B cell (primary cell): ENCODE measurements at regions not wholly inside any gene's neighbourhood (a gene's known extent, or its start where the extent isn't known, plus 50 kb on each side); places are given as distances from the start of the nearest gene placed in this dataset.

Experiments used
- ATAC-seq: fragments of 200-7000 bp; cut with Tn5 transposase; one replicate; pipeline ENCODE4 v1.10.0; 2021; ENCODE audit warnings: low read depth, mild to moderate bottlenecking, moderate number of reproducible peaks, moderate library complexity
- CTCF ChIA-PET: fragments of 350-600 bp; sonication (Branson Sonifier 250); formaldehyde crosslinking; loops from one replicate; lab custom pipeline; 2021; ENCODE audit warnings: antibody characterized with exemption, inconsistent platforms; lab: Charles Lee
- POLR2A ChIA-PET: fragments of 350-600 bp; sonication (Branson Sonifier 250); formaldehyde crosslinking; loops from one replicate; lab custom pipeline; 2021; ENCODE audit warnings: antibody characterized with exemption; lab: Charles Lee
- DNase-seq: peaks from one replicate; pipeline ENCODE4 v3.0.0; 2013
- H2AFZ ChIP-seq: 2 replicates; pipeline ENCODE4 v1.6.1; 2012; ENCODE audit warnings: mild to moderate bottlenecking, low read depth, low read length; ENCODE audit not compliant: insufficient read depth, poor library complexity, severe bottlenecking
- H3K27ac ChIP-seq, 2 donors: 1 replicate in 1 of 2; 2 replicates in 1 of 2; pipeline ENCODE4 v1.5.1; 2012 to 2013; ENCODE audit warnings: low read length in 2 of 2, mild to moderate bottlenecking in 2 of 2, moderate library complexity in 1 of 2
- H3K27me3 ChIP-seq, 4 experiments: fragments of 200-600 bp in 1 of 4; sonication (generic) in 1 of 4; replicated peaks in 1 of 4; 1 replicate in 2 of 4; 2 replicates in 2 of 4; pipeline versions ENCODE4 v1.6.1 to v1.7.0; 2013 to 2016; ENCODE audit warnings: low read length in 3 of 4, mild to moderate bottlenecking in 2 of 4, mixed read lengths in 1 of 4, moderate library complexity in 1 of 4; ENCODE audit not compliant: insufficient read depth in 4 of 4, control insufficient read depth in 3 of 4; ENCODE audit errors: control extremely low read depth in 1 of 4
- H3K36me3 ChIP-seq, 2 experiments: replicated peaks in 1 of 2; 1 replicate in 1 of 2; 2 replicates in 1 of 2; pipeline versions ENCODE4 v1.6.1 to v1.7.1; 2013; ENCODE audit warnings: low read length in 1 of 2; ENCODE audit not compliant: insufficient read depth in 2 of 2, control insufficient read depth in 1 of 2; ENCODE audit errors: control extremely low read depth in 1 of 2, extremely low read depth in 1 of 2
- H3K4me1 ChIP-seq, 2 donors: fragments of 200-600 bp in 1 of 2; sonication (generic) in 1 of 2; 1 replicate in 1 of 2; 2 replicates in 1 of 2; pipeline versions ENCODE4 v1.5.1 to v1.6.1; 2013 to 2017; ENCODE audit warnings: low read length in 2 of 2; ENCODE audit not compliant: control insufficient read depth in 2 of 2, insufficient read depth in 2 of 2
- H3K4me2 ChIP-seq: replicated peaks from 2 replicates; pipeline ENCODE3; 2012; ENCODE audit warnings: mild to moderate bottlenecking, low read depth, low read length; ENCODE audit not compliant: poor library complexity, severe bottlenecking
- H3K4me3 ChIP-seq, 5 experiments: fragments of 200-600 bp in 1 of 5; sonication (generic) in 1 of 5; 1 replicate in 3 of 5; 2 replicates in 2 of 5; pipeline versions ENCODE4 v1.5.1 to v1.7.0; 2011 to 2016; ENCODE audit warnings: low read length in 4 of 5, mild to moderate bottlenecking in 4 of 5, low read depth in 2 of 5, control low read depth in 1 of 5, moderate library complexity in 1 of 5; ENCODE audit not compliant: insufficient read depth in 1 of 5; ENCODE audit errors: control extremely low read depth in 1 of 5, extremely low read depth in 1 of 5
- H3K79me2 ChIP-seq: fragments of 200-600 bp; sonication (generic); one replicate; pipeline ENCODE4 v1.6.0; 2016; ENCODE audit warnings: low read length; ENCODE audit not compliant: control insufficient read depth, insufficient read depth
- H3K9ac ChIP-seq: fragments of 200-600 bp; sonication (generic); 2 replicates; pipeline ENCODE4 v1.6.1; 2017; ENCODE audit warnings: mild to moderate bottlenecking, low read length, moderate library complexity
- H3K9me3 ChIP-seq, 3 donors: one replicate each; pipeline versions ENCODE4 v1.6.1 to v1.7.1; 2013; ENCODE audit warnings: low read length in 2 of 3; ENCODE audit not compliant: control insufficient read depth in 2 of 3, insufficient read depth in 1 of 3; ENCODE audit errors: control extremely low read depth in 1 of 3
- H4K20me1 ChIP-seq: 2 replicates; pipeline ENCODE4 v1.6.0; 2012; ENCODE audit warnings: mild to moderate bottlenecking, low read length; ENCODE audit not compliant: insufficient read depth, control insufficient read depth, poor library complexity, severe bottlenecking
- H3K27ac Mint-ChIP-seq: one replicate; pipeline ENCODE4 v1.8.0; 2021; ENCODE audit warnings: mixed read lengths
- H3K27me3 Mint-ChIP-seq: one replicate; pipeline ENCODE4 v1.8.0; 2021; ENCODE audit warnings: mixed read lengths
- H3K4me1 Mint-ChIP-seq: one replicate; pipeline ENCODE4 v1.8.0; 2021; ENCODE audit warnings: mixed read lengths
- H3K4me3 Mint-ChIP-seq: one replicate; pipeline ENCODE4 v1.8.0; 2021; ENCODE audit warnings: mixed read lengths
- H3K9me3 Mint-ChIP-seq: one replicate; pipeline ENCODE4 v1.8.0; 2022; ENCODE audit warnings: mixed read lengths; ENCODE audit not compliant: insufficient read depth
- EZH2 ChIP-seq: IDR thresholded peaks from 2 replicates; pipeline ENCODE4 v1.6.1; 2012; ENCODE audit warnings: borderline replicate concordance, low read depth, mild to moderate bottlenecking, moderate library complexity, low read length; ENCODE audit not compliant: insufficient read depth, poor library complexity, severe bottlenecking
- WGBS: methylation state at CpG from one replicate; pipeline ENCODE4 v1.1.5; 2013; ENCODE audit warnings: missing lambda C conversion rate; ENCODE audit not compliant: insufficient coverage; 5-methylcytosine and 5-hydroxymethylcytosine counted together
- intact Hi-C: fragments of 100-400 bp; cut with micrococcal nuclease; formaldehyde crosslinking; loops from one replicate; pipeline ENCODE4 v1.10.0; 2022
- TF ChIP-seq, protein P1 (sequence below): fragments of 200-600 bp; IDR thresholded peaks from one replicate; pipeline ENCODE4 v1.8.0; 2022; ENCODE audit warnings: antibody characterized with exemption, mild to moderate bottlenecking

- H3K9me3 Mint-ChIP-seq: no peaks in the 10 kb centered on the region
- no peak overlapping the region for H3K4me2 ChIP-seq
Measured at GRCh38 chr2:211062297-211062612, 505.9 kb downstream of the CPS1 start.

DNA sequence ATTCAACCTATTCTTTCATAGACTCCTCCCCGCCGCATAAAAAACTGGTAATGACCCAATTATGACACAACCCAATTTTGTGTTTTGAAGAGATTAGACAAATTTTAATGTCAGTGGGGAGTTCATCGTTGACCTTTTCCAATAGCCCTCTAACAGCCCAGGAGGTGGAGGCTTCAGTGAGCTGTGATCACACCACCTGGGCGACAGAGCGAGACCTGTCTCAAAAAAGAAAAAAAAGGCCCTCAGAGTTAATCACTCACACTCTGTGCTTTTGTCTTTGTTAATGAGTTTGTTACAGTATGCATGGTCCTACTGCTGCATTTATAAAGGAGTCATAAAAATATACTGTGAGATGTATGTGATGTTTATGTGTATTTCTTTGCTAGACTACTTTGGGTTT, 510.6 kb downstream of the CPS1 start:
- Mint-ChIP-seq H3K4me1 (no peaks in the 10 kb centered on the region), H3K4me3 (no peak overlapping the region), H3K27me3 (no peaks in the 10 kb centered on the region), H3K27ac (no peak overlapping the region), H3K9me3 (no peaks in the 10 kb centered on the region)
- no peaks in the 10 kb centered on the region for H3K4me1 ChIP-seq
- H4K20me1 ChIP-seq: no peaks in the 10 kb centered on the region
- H3K9me3 ChIP-seq: no peaks in the 10 kb centered on the region
- POLR2A ChIA-PET: no interaction called here
- H3K4me2 ChIP-seq: no peak overlapping the region
- no peaks in the 10 kb centered on the region for H3K36me3 ChIP-seq
- H3K9ac ChIP-seq: no peak overlapping the region
- no peaks in the 10 kb centered on the region for H3K79me2 ChIP-seq
- no peak overlapping the region for H2AFZ ChIP-seq
- DNase-seq: no peak
- 80% methylated on average over 1 of the region's 5 CpGs for WGBS
- TF ChIP-seq, protein P1, sequence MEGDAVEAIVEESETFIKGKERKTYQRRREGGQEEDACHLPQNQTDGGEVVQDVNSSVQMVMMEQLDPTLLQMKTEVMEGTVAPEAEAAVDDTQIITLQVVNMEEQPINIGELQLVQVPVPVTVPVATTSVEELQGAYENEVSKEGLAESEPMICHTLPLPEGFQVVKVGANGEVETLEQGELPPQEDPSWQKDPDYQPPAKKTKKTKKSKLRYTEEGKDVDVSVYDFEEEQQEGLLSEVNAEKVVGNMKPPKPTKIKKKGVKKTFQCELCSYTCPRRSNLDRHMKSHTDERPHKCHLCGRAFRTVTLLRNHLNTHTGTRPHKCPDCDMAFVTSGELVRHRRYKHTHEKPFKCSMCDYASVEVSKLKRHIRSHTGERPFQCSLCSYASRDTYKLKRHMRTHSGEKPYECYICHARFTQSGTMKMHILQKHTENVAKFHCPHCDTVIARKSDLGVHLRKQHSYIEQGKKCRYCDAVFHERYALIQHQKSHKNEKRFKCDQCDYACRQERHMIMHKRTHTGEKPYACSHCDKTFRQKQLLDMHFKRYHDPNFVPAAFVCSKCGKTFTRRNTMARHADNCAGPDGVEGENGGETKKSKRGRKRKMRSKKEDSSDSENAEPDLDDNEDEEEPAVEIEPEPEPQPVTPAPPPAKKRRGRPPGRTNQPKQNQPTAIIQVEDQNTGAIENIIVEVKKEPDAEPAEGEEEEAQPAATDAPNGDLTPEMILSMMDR: no peak
- TF ChIP-seq EZH2: no peak
- CTCF ChIA-PET: no interaction called here
- intact Hi-C loops: no loop called here
- no peak for ATAC-seq
- no peak overlapping the region for H3K4me3 ChIP-seq
- no peak overlapping the region for H3K27ac ChIP-seq
- H3K27me3 ChIP-seq: no peaks in the 10 kb centered on the region

More at GRCh38 chr2:211062297-211062612, 505.9 kb downstream of the CPS1 start:
- Histone ChIP-seq H2AFZ (no peak overlapping the region), H3K27me3 (no peaks in the 10 kb centered on the region), H4K20me1 (no peaks in the 10 kb centered on the region), H3K9ac (no peak overlapping the region), H3K4me3 (no peak overlapping the region), H3K4me1 (no peaks in the 10 kb centered on the region), H3K9me3 (no peaks in the 10 kb centered on the region), H3K36me3 (no peaks in the 10 kb centered on the region), H3K79me2 (no peaks in the 10 kb centered on the region), H3K27ac (no peak overlapping the region)
- CTCF ChIA-PET: no interaction called here
- Mint-ChIP-seq H3K4me1 (no peaks in the 10 kb centered on the region), H3K27ac (no peak overlapping the region), H3K4me3 (no peak overlapping the region), H3K27me3 (no peaks in the 10 kb centered on the region)
- DNase-seq (no peak), ATAC-seq (no peak)
- TF ChIP-seq EZH2: no peak
- TF ChIP-seq, protein P1: no peak
- intact Hi-C loops: no loop called here
- POLR2A ChIA-PET: no interaction called here
- no CpG with 5 or more reads among the region's 5 CpGs for WGBS
